AG09309 (cell line): ENCODE measurements at regions not wholly inside any gene's neighbourhood (a gene's known extent, or its start where the extent isn't known, plus 50 kb on each side); places are given as distances from the start of the nearest gene placed in this dataset.

Experiments
- DNase-seq: peaks from one replicate; pipeline ENCODE4 v3.0.0-alpha.2; 2010; ENCODE audit warnings: low read depth
- H3K4me3 ChIP-seq: 2 replicates; pipeline ENCODE4 v1.5.1; 2011; ENCODE audit warnings: mild to moderate bottlenecking, low read depth, low read length, moderate library complexity; ENCODE audit not compliant: control insufficient read depth
- TF ChIP-seq, protein P1 (sequence below): IDR thresholded peaks from 2 replicates; pipeline ENCODE4 v1.5.1; 2011; ENCODE audit warnings: mild to moderate bottlenecking, low read depth, low read length, inconsistent platforms; ENCODE audit not compliant: insufficient read depth, control insufficient read depth; ENCODE audit errors: missing control alignments

DNA sequence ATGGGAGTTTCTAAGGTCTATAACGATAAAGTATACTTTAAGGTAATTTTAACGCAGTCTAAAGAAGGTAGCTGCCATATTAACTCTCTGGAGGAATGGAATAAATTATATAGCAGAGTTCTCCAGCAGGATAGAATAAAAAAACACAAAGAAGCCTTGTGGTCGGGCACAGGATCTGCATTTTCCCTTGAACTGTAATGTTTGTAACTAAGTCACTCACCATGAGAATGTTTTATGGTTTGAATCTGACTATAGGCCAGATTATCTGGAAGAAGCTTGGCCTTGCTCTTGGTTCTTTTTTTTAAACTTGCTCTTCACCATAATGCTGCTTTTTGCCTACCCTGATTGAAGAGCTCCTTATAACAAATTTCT, 238.8 kb upstream of the NOX3 start:
- DNase-seq = no peak
- no peak overlapping the region for H3K4me3 ChIP-seq
- TF ChIP-seq, protein P1, sequence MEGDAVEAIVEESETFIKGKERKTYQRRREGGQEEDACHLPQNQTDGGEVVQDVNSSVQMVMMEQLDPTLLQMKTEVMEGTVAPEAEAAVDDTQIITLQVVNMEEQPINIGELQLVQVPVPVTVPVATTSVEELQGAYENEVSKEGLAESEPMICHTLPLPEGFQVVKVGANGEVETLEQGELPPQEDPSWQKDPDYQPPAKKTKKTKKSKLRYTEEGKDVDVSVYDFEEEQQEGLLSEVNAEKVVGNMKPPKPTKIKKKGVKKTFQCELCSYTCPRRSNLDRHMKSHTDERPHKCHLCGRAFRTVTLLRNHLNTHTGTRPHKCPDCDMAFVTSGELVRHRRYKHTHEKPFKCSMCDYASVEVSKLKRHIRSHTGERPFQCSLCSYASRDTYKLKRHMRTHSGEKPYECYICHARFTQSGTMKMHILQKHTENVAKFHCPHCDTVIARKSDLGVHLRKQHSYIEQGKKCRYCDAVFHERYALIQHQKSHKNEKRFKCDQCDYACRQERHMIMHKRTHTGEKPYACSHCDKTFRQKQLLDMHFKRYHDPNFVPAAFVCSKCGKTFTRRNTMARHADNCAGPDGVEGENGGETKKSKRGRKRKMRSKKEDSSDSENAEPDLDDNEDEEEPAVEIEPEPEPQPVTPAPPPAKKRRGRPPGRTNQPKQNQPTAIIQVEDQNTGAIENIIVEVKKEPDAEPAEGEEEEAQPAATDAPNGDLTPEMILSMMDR = no peak

DNA sequence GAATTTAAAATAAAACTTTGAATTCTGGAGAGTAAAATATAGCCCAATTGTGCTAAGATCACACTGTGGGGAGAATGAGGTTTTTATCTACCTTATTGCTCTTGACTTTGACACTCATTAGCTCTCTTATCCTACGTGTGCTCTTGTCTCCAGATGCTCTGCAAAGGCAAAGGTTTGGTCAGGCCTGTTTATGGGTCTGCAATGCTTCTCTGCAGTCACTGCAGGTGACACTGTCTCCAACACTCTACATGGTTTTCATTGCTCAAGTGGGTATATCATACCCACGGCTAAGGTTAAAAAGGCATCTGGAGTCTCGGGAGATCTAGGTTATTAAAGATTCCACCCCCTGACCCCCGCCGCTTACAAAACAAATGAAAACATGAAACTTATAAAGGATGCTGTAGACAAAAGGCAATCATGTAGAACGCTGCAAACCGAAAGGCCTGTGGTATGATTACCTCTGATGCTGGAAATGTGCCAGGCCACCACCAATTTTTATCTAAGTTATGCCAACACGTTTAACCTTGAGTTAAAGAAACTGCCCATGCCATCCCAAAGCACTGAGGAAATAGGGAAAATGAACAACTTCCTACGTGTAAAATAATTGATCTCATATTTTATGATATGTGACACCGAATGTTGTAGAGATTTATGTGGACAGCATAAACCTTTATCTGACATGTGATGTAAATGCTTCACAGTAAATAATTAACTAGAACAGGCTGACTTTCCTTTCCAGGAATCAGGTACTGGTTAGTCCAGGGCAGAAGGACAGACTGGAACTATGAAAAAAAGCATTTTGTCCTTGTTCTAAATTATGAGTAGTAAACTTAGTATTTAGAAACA, 238.2 kb upstream of the NOX3 start:
- no peak overlapping the region for H3K4me3 ChIP-seq
- no peak for DNase-seq
- TF ChIP-seq, protein P1 = no peak

DNA sequence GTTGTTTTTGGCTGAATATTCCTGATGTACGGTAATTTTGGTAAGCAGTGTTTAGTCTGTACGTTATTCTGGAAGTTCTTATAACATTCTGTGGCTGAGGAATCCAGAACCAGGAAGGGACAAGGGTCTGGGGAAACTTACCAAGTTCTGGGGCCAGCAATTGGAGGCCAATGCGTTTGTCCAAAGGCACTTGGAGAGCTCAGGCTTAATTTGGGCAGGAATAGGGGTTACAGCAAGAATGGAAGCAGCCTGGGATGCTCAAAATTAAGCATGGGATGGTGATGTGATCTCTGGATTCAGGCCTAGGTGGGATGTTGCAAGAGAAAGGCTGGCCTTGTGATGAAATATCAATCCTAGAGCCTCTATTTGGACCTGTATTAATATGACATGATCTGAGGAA, 235.2 kb upstream of the NOX3 start:
- H3K4me3 ChIP-seq = no peak overlapping the region
- TF ChIP-seq, protein P1 = no peak

DNA sequence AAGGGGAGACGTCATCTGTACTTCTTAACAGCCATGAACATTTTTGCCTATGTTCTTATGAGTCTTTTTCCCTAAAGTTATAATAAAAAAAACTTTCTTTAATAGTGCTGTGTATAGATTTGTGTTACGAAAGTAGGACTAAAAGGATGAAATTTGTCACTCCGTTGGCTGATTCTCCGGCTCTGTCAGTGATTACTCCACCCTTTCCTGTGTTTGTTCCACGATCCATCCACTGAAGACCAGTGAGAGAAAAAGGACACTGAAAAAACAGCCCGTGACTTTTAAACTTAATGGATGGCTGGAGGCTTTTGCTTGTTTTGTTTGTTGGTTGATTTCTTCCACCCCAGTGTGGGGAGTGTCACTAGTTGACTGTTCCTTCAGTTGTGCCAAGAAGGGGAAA, 232.0 kb upstream of the NOX3 start:
- TF ChIP-seq, protein P1 = no peak
- no peak overlapping the region for H3K4me3 ChIP-seq
- no peak for DNase-seq

More for the DNA sequence above, 235.2 kb upstream of the NOX3 start:
- no peak for DNase-seq

DNA sequence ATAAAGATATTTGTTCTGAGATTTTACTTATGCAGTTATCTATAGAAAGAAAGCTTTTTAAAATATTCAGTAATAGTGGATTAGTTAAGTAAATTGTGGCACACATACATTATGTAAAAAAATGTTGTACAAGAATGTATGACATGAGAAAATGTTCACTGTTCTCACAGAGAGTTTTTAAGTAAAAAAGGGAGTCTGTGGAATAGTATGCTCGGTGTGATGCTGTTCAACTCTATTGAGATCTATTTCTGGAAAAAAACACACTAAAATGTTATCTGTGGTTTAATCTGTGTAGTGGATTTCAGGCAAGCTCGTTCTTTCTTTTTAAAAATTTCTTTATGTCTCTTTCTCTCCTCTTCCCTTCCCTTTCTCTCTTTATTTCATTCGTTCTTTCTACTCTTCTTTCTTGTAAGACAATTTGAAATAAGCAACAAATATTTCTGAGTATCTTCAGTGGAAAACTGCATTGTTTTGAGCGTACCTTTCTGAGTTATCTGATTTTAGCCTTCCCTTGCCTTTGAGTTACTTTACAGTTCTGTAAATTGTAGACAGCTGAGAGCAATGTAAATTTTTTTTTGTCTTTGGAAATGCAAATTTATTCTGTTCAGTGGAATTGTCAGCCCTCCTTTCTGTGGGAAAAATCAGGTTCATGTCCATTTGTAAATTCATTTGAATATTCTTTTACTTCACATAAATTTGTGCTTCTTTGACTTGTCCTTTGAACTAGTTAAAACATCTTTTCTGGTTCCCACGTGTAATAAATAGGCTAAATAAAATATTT, 229.0 kb upstream of the NOX3 start:
- TF ChIP-seq, protein P1 = no peak

DNA sequence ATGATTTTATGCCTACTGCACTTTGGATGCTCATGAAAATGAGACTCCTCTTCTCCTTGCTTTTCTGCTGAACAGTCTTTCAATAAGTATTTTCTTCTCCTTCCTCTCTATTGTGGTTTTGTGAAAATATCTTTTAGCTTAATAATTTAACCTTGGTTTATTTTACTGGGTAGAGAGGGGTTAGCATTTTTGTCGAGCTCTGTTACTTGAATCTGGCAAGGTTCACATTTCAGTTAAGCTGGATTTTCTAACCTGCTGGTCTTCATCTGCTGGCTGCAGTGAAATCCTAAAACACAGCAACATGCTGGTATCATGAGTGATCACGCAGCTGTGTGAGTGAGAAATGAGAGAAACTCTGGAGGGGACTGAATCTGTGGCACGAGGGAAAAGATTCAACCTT, 222.7 kb upstream of the NOX3 start:
- TF ChIP-seq, protein P1 = no peak
- H3K4me3 ChIP-seq = no peak overlapping the region
- DNase-seq = peak; percentile 3

More for the DNA sequence above, 229.0 kb upstream of the NOX3 start:
- H3K4me3 ChIP-seq = no peak overlapping the region
- DNase-seq = no peak
